ENCODE measurements at regions not wholly inside any gene's neighbourhood (a gene's known extent, or its start where the extent isn't known, plus 50 kb on each side); places are given as distances from the start of the nearest gene placed in this dataset.

GRCh38 chr3:69474186-69474585, 88.3 kb upstream of the FRMD4B start:
- no peaks in the 10 kb centered on the region for H3K27me3 ChIP-seq
- TF ChIP-seq Cebpa-rat (IDR thresholded peaks at IDR 0.05), result no peak
- H3K9me3 ChIP-seq, result 0 out of 2 replicates have a peak, but pooled peaks cover 3% of the 10 kb centered on the region
- no peaks in the 10 kb centered on the region for H3K4me1 ChIP-seq
- no peak overlapping the region for H3K27ac ChIP-seq
- no peak overlapping the region for H3K4me3 ChIP-seq
- no peaks in the 10 kb centered on the region for H3K36me3 ChIP-seq
- H3K4me2 ChIP-seq, result no peak overlapping the region
- no peaks in the 10 kb centered on the region for H4K20me1 ChIP-seq
- H3K9ac ChIP-seq, result no peak overlapping the region

DNA sequence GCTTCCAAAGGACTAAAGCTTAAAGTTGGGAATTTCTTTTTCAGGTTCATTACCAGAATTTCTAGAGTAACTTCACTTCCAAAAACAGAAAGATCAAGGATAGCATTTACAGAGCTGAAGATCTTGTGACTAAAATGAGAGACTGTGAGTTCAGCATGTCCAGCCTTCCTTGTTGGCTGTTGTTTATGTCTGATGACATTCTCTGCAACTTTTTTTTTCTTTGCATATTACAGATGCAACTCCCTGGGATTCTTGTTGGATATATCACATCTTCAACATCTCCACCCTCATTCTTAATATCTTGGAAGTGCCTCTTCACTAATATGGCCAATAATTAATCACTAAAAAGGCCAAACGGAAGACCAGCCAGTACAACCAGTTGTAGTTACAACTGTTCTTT, 86.2 kb upstream of the FRMD4B start:
- Histone ChIP-seq H3K4me2 (no peak overlapping the region), H3K9ac (no peak overlapping the region), H3K27me3 (no peaks in the 10 kb centered on the region), H3K4me1 (no peaks in the 10 kb centered on the region), H3K27ac (no peak overlapping the region), H3K36me3 (no peaks in the 10 kb centered on the region), H3K4me3 (no peak overlapping the region), H4K20me1 (no peaks in the 10 kb centered on the region), H3K9me3 (0 out of 2 replicates have a peak, but pooled peaks cover 3% of the 10 kb centered on the region)
- TF ChIP-seq Cebpa-rat (IDR thresholded peaks at IDR 0.05), result no peak

GRCh38 chr3:69463531-69463930, 77.6 kb upstream of the FRMD4B start:
- Histone ChIP-seq H3K27ac (no peak overlapping the region), H3K27me3 (no peaks in the 10 kb centered on the region), H3K4me2 (no peak overlapping the region), H3K36me3 (no peaks in the 10 kb centered on the region), H3K4me3 (no peak overlapping the region), H3K9me3 (peaks cover 5% of the 10 kb centered on the region; the same call in 1 of the 2 replicates), H3K9ac (no peak overlapping the region), H4K20me1 (no peaks in the 10 kb centered on the region), H3K4me1 (peaks cover 10% of the 10 kb centered on the region)
- no peak for TF ChIP-seq Cebpa-rat (IDR thresholded peaks at IDR 0.05)

- Histone ChIP-seq H3K4me1 (peaks cover 14% of the 10 kb centered on the region), H3K36me3 (no peaks in the 10 kb centered on the region), H3K9me3 (peaks cover 8% of the 10 kb centered on the region; the same call in 1 of the 2 replicates), H3K27ac (no peak overlapping the region), H3K9ac (no peak overlapping the region), H3K27me3 (no peaks in the 10 kb centered on the region), H3K4me2 (no peak overlapping the region), H3K4me3 (no peak overlapping the region), H4K20me1 (no peaks in the 10 kb centered on the region)
- TF ChIP-seq Cebpa-rat (IDR thresholded peaks at IDR 0.05), result no peak
These were observed 76.9 kb upstream of the FRMD4B start for GRCh38 chr3:69462826-69463100.

DNA sequence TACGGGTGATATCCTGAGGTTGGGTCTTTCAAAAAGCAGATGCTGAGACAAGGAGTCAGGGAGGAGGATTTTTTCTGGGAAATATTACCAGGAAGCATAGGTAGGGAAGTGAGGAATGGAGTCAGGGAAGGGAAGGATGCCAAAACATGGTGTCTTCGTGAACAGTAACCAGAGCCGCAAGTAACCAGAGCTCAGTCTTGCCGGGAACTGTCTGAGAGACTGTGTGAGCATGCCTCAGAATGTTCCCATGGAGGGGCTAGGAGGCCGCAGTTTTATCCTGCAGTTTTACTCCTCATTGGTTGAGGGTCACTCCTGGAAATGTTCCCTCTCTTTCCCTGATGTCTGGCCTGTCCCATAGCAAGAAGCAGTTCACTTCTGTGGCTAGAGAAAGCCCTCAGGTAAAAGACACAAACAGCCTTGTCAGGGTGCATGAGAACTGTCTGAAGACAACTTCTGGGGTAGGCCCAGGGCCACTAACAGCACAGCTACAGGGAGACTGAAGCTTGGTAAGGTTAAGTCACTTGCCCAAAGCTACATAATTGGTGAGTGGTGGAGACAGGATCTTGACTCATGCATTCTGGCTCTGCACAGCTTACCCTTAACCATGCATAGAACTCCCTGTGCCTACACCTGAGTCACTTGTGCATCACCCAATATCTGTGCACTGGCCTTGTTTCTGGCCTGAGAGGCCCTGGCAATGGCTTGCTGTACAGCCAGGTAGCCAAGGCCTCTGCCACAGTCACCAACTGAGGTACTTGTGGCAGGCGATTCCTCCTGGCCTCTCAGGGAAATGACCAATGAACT, 76.3 kb upstream of the FRMD4B start:
- H3K9ac ChIP-seq, result no peak overlapping the region
- no peaks in the 10 kb centered on the region for H3K27me3 ChIP-seq
- H4K20me1 ChIP-seq, result no peaks in the 10 kb centered on the region
- H3K27ac ChIP-seq, result no peak overlapping the region
- peaks cover 14% of the 10 kb centered on the region for H3K4me1 ChIP-seq
- no peak overlapping the region for H3K4me3 ChIP-seq
- no peak overlapping the region for H3K4me2 ChIP-seq
- H3K36me3 ChIP-seq, result no peaks in the 10 kb centered on the region
- H3K9me3 ChIP-seq, result peaks cover 13% of the 10 kb centered on the region; the same call in 1 of the 2 replicates
- TF ChIP-seq Cebpa-rat (IDR thresholded peaks at IDR 0.05), result no peak

DNA sequence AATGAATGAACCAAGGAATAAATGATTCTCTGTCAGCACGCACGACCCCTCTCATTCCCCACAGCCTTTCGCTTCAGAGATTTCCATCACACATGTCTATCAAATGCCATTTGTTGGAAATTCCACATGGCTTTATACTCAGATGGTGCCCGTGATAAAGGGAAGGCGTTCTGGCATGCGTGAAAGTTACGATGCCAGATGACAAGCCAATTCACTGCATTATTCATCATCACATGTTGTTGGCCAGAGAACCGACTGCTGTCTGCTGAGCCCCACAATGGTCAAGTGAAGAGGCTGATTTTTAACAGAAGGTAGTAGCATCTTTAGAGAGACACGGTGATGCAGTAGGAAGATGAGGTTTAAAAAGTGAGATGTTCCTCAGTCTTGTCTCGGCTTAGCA, 74.1 kb upstream of the FRMD4B start:
- no peak overlapping the region for H3K4me2 ChIP-seq
- no peak overlapping the region for H3K9ac ChIP-seq
- no peak overlapping the region for H3K27ac ChIP-seq
- TF ChIP-seq Cebpa-rat (IDR thresholded peaks at IDR 0.05), result no peak
- H3K4me3 ChIP-seq, result no peak overlapping the region
- H4K20me1 ChIP-seq, result no peaks in the 10 kb centered on the region
- H3K36me3 ChIP-seq, result no peaks in the 10 kb centered on the region
- H3K9me3 ChIP-seq, result peaks cover 28% of the 10 kb centered on the region
- no peaks in the 10 kb centered on the region for H3K27me3 ChIP-seq
- peaks cover 14% of the 10 kb centered on the region for H3K4me1 ChIP-seq

DNA sequence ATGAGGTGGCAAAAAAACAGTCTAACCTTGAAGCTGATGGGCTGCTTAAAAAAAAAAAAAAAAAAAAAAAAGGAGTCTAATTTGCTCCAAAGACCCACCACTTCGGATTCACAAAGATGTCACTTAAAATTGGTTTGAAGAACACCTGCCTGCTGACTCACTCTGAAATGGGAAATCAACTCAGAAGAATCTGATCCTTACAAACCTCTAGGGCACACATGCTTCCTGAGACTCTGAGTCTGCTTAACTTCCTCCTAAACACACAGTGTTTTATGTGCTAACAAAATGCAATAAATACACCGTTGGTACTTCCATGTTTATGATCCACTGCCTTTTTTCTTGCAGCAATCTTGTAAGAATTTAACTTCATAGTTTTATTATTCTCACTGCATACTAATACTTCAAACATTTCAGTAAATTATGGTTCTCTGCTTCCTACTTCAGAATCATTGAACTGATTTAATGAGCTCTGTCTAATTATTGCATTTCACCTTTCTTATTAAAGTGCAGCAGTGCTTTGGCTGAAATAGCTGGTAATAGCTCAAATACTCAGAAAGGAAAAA, 73.0 kb upstream of the FRMD4B start:
- Histone ChIP-seq H3K36me3 (no peaks in the 10 kb centered on the region), H3K9ac (no peak overlapping the region), H3K4me2 (peak overlapping the region; percentile 40), H4K20me1 (no peaks in the 10 kb centered on the region), H3K4me1 (peaks cover 14% of the 10 kb centered on the region), H3K27me3 (no peaks in the 10 kb centered on the region), H3K27ac (no peak overlapping the region), H3K9me3 (peaks cover 39% of the 10 kb centered on the region), H3K4me3 (no peak overlapping the region)
- TF ChIP-seq Cebpa-rat (IDR thresholded peaks at IDR 0.05), result no peak

DNA sequence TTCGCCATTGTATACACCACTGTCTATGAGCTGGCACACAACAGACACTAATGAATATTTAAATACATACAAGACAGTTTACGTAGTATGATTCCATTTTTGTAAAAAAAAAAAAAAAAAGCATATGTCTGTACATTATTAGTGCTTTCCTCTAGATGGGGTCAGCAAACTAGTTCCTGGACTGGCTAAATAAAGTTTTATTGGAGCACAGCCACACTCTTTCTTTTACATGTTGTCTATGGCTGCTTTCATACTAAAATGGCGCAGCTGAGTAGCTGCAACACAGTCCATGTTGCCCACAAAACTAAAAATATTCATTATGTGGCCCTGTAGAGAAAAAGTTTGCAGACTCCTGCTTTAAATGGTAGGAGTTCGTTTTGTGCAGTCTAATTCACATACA, 70.7 kb upstream of the FRMD4B start:
- TF ChIP-seq Cebpa-rat (IDR thresholded peaks at IDR 0.05), result no peak
- Histone ChIP-seq H4K20me1 (no peaks in the 10 kb centered on the region), H3K4me2 (no peak overlapping the region), H3K4me3 (no peak overlapping the region), H3K9ac (no peak overlapping the region), H3K27me3 (no peaks in the 10 kb centered on the region), H3K4me1 (peaks cover 14% of the 10 kb centered on the region), H3K27ac (no peak overlapping the region), H3K36me3 (no peaks in the 10 kb centered on the region), H3K9me3 (peaks cover 39% of the 10 kb centered on the region)

DNA sequence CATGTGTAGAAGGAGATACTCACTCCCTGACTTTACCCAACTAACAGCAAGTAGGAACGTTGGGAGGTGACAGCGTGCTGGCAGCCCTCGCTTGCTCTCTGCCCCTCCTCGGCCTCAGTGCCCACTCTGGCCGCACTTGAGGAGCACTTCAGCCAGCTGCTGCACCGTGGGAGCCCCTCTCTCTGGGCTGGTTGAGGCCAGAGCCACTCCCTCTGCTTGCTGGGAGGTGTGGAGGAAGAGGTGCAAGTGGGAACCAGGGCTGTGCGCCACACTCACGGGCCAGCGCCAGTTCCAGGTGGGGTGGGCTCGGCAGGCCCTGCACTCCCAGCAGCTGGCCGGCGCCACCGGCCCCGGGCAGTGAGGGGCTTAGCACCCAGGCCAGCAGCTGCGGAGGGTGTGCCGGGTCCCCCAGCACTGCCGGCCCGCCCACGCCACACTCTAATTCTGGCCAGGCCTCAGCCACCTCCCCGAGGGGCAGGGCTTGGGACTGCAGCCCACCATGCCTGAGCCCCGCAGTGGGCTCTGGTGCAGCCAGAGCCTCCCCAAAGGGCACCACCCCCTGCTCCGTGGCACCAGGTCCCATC, 68.4 kb upstream of the FRMD4B start:
- no peak overlapping the region for H3K9ac ChIP-seq
- no peak overlapping the region for H3K4me2 ChIP-seq
- peaks cover 11% of the 10 kb centered on the region for H3K4me1 ChIP-seq
- no peak overlapping the region for H3K27ac ChIP-seq
- no peaks in the 10 kb centered on the region for H3K36me3 ChIP-seq
- H4K20me1 ChIP-seq, result no peaks in the 10 kb centered on the region
- no peak for TF ChIP-seq Cebpa-rat (IDR thresholded peaks at IDR 0.05)
- H3K4me3 ChIP-seq, result no peak overlapping the region
- no peaks in the 10 kb centered on the region for H3K27me3 ChIP-seq
- H3K9me3 ChIP-seq, result peaks cover 39% of the 10 kb centered on the region

DNA sequence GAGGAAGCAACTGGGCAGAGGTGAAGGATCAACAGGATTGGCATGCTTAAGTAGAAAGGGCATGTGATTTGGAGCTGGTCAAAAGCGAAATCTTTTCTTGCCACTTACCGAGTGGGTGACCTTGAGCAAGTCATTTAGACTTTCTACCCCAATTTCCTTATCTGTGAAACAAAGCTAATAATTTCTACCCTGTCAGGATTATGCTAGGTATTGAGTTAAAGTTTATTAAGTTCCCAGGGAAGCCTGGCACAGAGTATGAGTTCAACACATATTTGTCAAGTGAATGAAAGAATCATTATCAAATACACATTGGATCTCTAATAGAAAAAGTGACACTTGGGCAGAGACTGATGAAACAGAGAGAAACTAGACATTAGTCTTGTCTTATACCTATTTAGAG, 66.4 kb upstream of the FRMD4B start:
- no peak overlapping the region for H3K4me3 ChIP-seq
- TF ChIP-seq Cebpa-rat (IDR thresholded peaks at IDR 0.05), result no peak
- no peak overlapping the region for H3K9ac ChIP-seq
- no peak overlapping the region for H3K4me2 ChIP-seq
- no peaks in the 10 kb centered on the region for H3K27me3 ChIP-seq
- peaks cover 31% of the 10 kb centered on the region for H3K9me3 ChIP-seq
- no peak overlapping the region for H3K27ac ChIP-seq
- no peaks in the 10 kb centered on the region for H3K4me1 ChIP-seq
- H3K36me3 ChIP-seq, result no peaks in the 10 kb centered on the region
- no peaks in the 10 kb centered on the region for H4K20me1 ChIP-seq

Data from BLaER1 (cell line).